Osteoblast (primary cell): ENCODE measurements at regions not wholly inside any gene's neighbourhood (a gene's known extent, or its start where the extent isn't known, plus 50 kb on each side); places are given as distances from the start of the nearest gene placed in this dataset.

ENCODE experiments used
- DNase-seq: peaks from one replicate; pipeline ENCODE4 v3.0.0; 2011; ENCODE audit warnings: low spot score, mixed read lengths; ENCODE audit not compliant: insufficient read length; ENCODE audit errors: missing footprints
- H2AFZ ChIP-seq: 2 replicates; pipeline ENCODE4 v1.6.0; 2011; ENCODE audit warnings: mild to moderate bottlenecking, low read length
- H3K27ac ChIP-seq: 2 replicates; pipeline ENCODE4 v1.5.1; 2011; ENCODE audit warnings: mild to moderate bottlenecking, low read depth, low read length, moderate library complexity
- H3K27me3 ChIP-seq: 2 replicates; pipeline ENCODE4 v1.6.0; 2012; ENCODE audit warnings: mild to moderate bottlenecking, control low read depth, inconsistent platforms, low read length, moderate library complexity; ENCODE audit not compliant: insufficient read depth
- H3K36me3 ChIP-seq: 2 replicates; pipeline ENCODE4 v1.5.1; 2011; ENCODE audit warnings: mild to moderate bottlenecking, low read length, control low read depth, moderate library complexity; ENCODE audit not compliant: insufficient read depth
- H3K4me1 ChIP-seq: 2 replicates; pipeline ENCODE4 v1.5.1; 2011; ENCODE audit warnings: mild to moderate bottlenecking, low read length, control low read depth, moderate library complexity; ENCODE audit not compliant: insufficient read depth
- H3K4me2 ChIP-seq: 2 replicates; pipeline ENCODE4 v1.6.0; 2011; ENCODE audit warnings: mild to moderate bottlenecking, low read length; ENCODE audit not compliant: insufficient read depth
- H3K4me3 ChIP-seq: fragments of 200-600 bp; sonication (generic); 3 replicates; pipeline ENCODE4 v1.5.1; 2012; ENCODE audit warnings: mild to moderate bottlenecking, low read length, inconsistent platforms; ENCODE audit not compliant: insufficient read depth
- H3K79me2 ChIP-seq: 2 replicates; pipeline ENCODE4 v1.6.0; 2012; ENCODE audit warnings: mild to moderate bottlenecking, low read length, control low read depth, inconsistent platforms; ENCODE audit not compliant: insufficient read depth
- H3K9me3 ChIP-seq: 2 replicates; pipeline ENCODE4 v1.5.1; 2011; ENCODE audit warnings: low read depth, low read length, control low read depth
- H4K20me1 ChIP-seq: 2 replicates; pipeline ENCODE4 v1.6.0; 2012; ENCODE audit warnings: mild to moderate bottlenecking, low read length, control low read depth; ENCODE audit not compliant: insufficient read depth
- CTCF ChIP-seq: IDR thresholded peaks from 2 replicates; pipeline ENCODE4 v1.5.1; 2011; ENCODE audit warnings: mild to moderate bottlenecking, low read depth, low read length, moderate library complexity; ENCODE audit errors: extremely low read depth

GRCh38 chr10:23493711-23494110, 54.8 kb downstream of the OTUD1 start:
- Histone ChIP-seq H2AFZ (no peak overlapping the region), H3K4me3 (no peak overlapping the region), H3K27me3 (no peaks in the 10 kb centered on the region), H3K4me1 (no peaks in the 10 kb centered on the region), H3K9me3 (no peaks in the 10 kb centered on the region), H3K36me3 (no peaks in the 10 kb centered on the region), H3K27ac (no peak overlapping the region), H3K79me2 (no peaks in the 10 kb centered on the region), H3K4me2 (no peak overlapping the region), H4K20me1 (no peaks in the 10 kb centered on the region)
- TF ChIP-seq CTCF, result no peak
- no peak for DNase-seq

GRCh38 chr10:23496727-23497126, 57.9 kb downstream of the OTUD1 start:
- no peak overlapping the region for H2AFZ ChIP-seq
- no peaks in the 10 kb centered on the region for H3K27me3 ChIP-seq
- TF ChIP-seq CTCF, result no peak
- H3K79me2 ChIP-seq, result no peaks in the 10 kb centered on the region
- H3K9me3 ChIP-seq, result no peaks in the 10 kb centered on the region
- no peaks in the 10 kb centered on the region for H3K4me1 ChIP-seq
- no peaks in the 10 kb centered on the region for H3K36me3 ChIP-seq
- no peak overlapping the region for H3K4me3 ChIP-seq
- DNase-seq, result no peak
- no peaks in the 10 kb centered on the region for H4K20me1 ChIP-seq
- no peak overlapping the region for H3K27ac ChIP-seq
- no peak overlapping the region for H3K4me2 ChIP-seq

GRCh38 chr10:23499372-23500132, 60.7 kb downstream of the OTUD1 start:
- Histone ChIP-seq H4K20me1 (no peaks in the 10 kb centered on the region), H2AFZ (no peak overlapping the region), H3K4me3 (no peak overlapping the region), H3K27ac (no peak overlapping the region), H3K36me3 (no peaks in the 10 kb centered on the region), H3K9me3 (no peaks in the 10 kb centered on the region), H3K4me1 (no peaks in the 10 kb centered on the region), H3K27me3 (no peaks in the 10 kb centered on the region), H3K79me2 (no peaks in the 10 kb centered on the region), H3K4me2 (no peak overlapping the region)
- DNase-seq, result no peak
- TF ChIP-seq CTCF, result no peak

- Histone ChIP-seq H4K20me1 (no peaks in the 10 kb centered on the region), H2AFZ (no peak overlapping the region), H3K4me3 (no peak overlapping the region), H3K9me3 (no peaks in the 10 kb centered on the region), H3K36me3 (no peaks in the 10 kb centered on the region), H3K4me1 (no peaks in the 10 kb centered on the region), H3K27ac (no peak overlapping the region), H3K79me2 (no peaks in the 10 kb centered on the region), H3K27me3 (no peaks in the 10 kb centered on the region), H3K4me2 (no peak overlapping the region)
- DNase-seq, result no peak
- no peak for TF ChIP-seq CTCF
Measured at GRCh38 chr10:23505797-23506465, 67.1 kb downstream of the OTUD1 start.
